GM12872 (cell line): ENCODE measurements at regions not wholly inside any gene's neighbourhood (a gene's known extent, or its start where the extent isn't known, plus 50 kb on each side); places are given as distances from the start of the nearest gene placed in this dataset.

Experiments
- CTCF ChIP-seq: IDR thresholded peaks from 3 replicates; pipeline ENCODE4 v1.5.1; 2011; ENCODE audit warnings: low read depth, mild to moderate bottlenecking, low read length, moderate library complexity; ENCODE audit not compliant: insufficient read depth

- no peak for TF ChIP-seq CTCF
Observed at GRCh38 chr7:84462259-84462658, 267.7 kb upstream of the SEMA3A start.

GRCh38 chr7:84461093-84461492 lies 266.5 kb upstream of the SEMA3A start:
- TF ChIP-seq CTCF: no peak

GRCh38 chr7:84455788-84456187 lies 261.2 kb upstream of the SEMA3A start:
- no peak for TF ChIP-seq CTCF

- TF ChIP-seq CTCF: no peak
Observed at GRCh38 chr7:84454174-84454959, 259.8 kb upstream of the SEMA3A start.

GRCh38 chr7:84452618-84453017 lies 258.0 kb upstream of the SEMA3A start:
- TF ChIP-seq CTCF: no peak

- TF ChIP-seq CTCF: no peak
Observed at GRCh38 chr7:84450772-84451171, 256.2 kb upstream of the SEMA3A start.

GRCh38 chr7:84447636-84448293 lies 253.2 kb upstream of the SEMA3A start:
- no peak for TF ChIP-seq CTCF
